Fibroblast of lung (primary cell): ENCODE measurements at regions not wholly inside any gene's neighbourhood (a gene's known extent, or its start where the extent isn't known, plus 50 kb on each side); places are given as distances from the start of the nearest gene placed in this dataset.

Source experiments
- DNase-seq, 2 donors: peaks; one replicate each; pipeline versions ENCODE4 v3.0.0 to v3.0.0-alpha.2; 2010; ENCODE audit warnings: low read depth in 2 of 2
- H2AFZ ChIP-seq: 2 replicates; pipeline ENCODE4 v1.5.1; 2012; ENCODE audit warnings: low read length, control low read depth, inconsistent platforms
- H3K27ac ChIP-seq: 2 replicates; pipeline ENCODE4 v1.5.1; 2011; ENCODE audit warnings: low read length, control low read depth; ENCODE audit not compliant: insufficient read depth
- H3K27me3 ChIP-seq: 2 replicates; pipeline ENCODE4 v1.5.1; 2011; ENCODE audit warnings: mild to moderate bottlenecking, low read length; ENCODE audit not compliant: control insufficient read depth, insufficient read depth
- H3K36me3 ChIP-seq: 2 replicates; pipeline ENCODE4 v1.5.1; 2011; ENCODE audit warnings: low read length; ENCODE audit not compliant: control insufficient read depth, insufficient read depth
- H3K4me1 ChIP-seq: 2 replicates; pipeline ENCODE4 v1.5.1; 2011; ENCODE audit warnings: low read length; ENCODE audit not compliant: control insufficient read depth, insufficient read depth; ENCODE audit errors: extremely low read depth
- H3K4me2 ChIP-seq: 2 replicates; pipeline ENCODE4 v1.5.1; 2011; ENCODE audit warnings: low read length, control low read depth; ENCODE audit not compliant: insufficient read depth; ENCODE audit errors: extremely low read depth
- H3K4me3 ChIP-seq, 4 experiments: fragments of 200-600 bp in 1 of 4; sonication (generic) in 1 of 4; replicated peaks in 1 of 4; 2 replicates each; pipeline ENCODE4 v1.5.1; 2011 to 2016; ENCODE audit warnings: low read length in 4 of 4, low read depth in 3 of 4, mild to moderate bottlenecking in 3 of 4, control low read depth in 2 of 4, inconsistent platforms in 1 of 4, mixed read lengths in 1 of 4; ENCODE audit not compliant: insufficient read depth in 1 of 4; ENCODE audit errors: control extremely low read depth in 1 of 4
- H3K79me2 ChIP-seq: 2 replicates; pipeline ENCODE4 v1.5.1; 2012; ENCODE audit warnings: mild to moderate bottlenecking, low read length, inconsistent platforms; ENCODE audit not compliant: control insufficient read depth, insufficient read depth
- H3K9ac ChIP-seq: 2 replicates; pipeline ENCODE4 v1.5.1; 2011; ENCODE audit warnings: mild to moderate bottlenecking, low read length, control low read depth; ENCODE audit not compliant: insufficient read depth
- H3K9me3 ChIP-seq: 2 replicates; pipeline ENCODE4 v1.5.1; 2012; ENCODE audit warnings: low read depth, low read length; ENCODE audit not compliant: control insufficient read depth, insufficient read depth
- H4K20me1 ChIP-seq: 2 replicates; pipeline ENCODE4 v1.5.1; 2011; ENCODE audit warnings: low read length; ENCODE audit not compliant: control insufficient read depth, insufficient read depth; ENCODE audit errors: extremely low read depth
- EZH2 ChIP-seq: IDR thresholded peaks from 2 replicates; pipeline ENCODE4 v1.5.1; 2012; ENCODE audit warnings: low read length, control low read depth, mild to moderate bottlenecking; ENCODE audit errors: missing control alignments
- TF ChIP-seq, protein P1 (sequence below), 2 donors: IDR thresholded peaks in 1 of 2; conservative IDR thresholded peaks in 1 of 2; 1 replicate in 1 of 2; 2 replicates in 1 of 2; pipeline ENCODE4 v1.5.1; 2011 to 2012; ENCODE audit warnings: low read length in 2 of 2, control low read depth in 1 of 2, inconsistent platforms in 1 of 2, low read depth in 1 of 2, mild to moderate bottlenecking in 1 of 2

DNA sequence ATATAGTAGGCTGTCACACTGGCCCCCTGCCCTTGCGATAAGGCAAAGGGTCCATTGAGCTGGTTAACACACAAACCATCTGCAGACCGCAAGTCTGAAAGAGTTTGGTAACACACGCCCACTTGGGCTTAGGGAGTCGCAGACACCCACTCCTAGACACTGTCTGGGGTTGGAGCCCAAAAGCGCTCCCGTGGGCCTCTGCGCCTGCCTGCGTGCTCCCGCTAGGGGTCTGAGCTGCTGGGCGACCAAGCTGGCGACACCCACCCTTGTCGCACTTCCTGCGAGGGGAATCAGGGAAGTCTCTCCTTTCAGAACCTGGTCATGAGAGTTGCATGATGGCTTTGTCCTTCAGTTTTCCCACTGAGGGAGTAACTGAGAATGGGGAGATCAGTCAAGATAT lies 653.0 kb downstream of the HTR1B start:
- H3K4me3 ChIP-seq: no peak overlapping the region
- H3K4me2 ChIP-seq: no peak overlapping the region
- DNase-seq: no peak
- no peak overlapping the region for H2AFZ ChIP-seq
- no peak overlapping the region for H3K27ac ChIP-seq
- no peaks in the 10 kb centered on the region for H3K36me3 ChIP-seq
- TF ChIP-seq EZH2: no peak
- TF ChIP-seq, protein P1, sequence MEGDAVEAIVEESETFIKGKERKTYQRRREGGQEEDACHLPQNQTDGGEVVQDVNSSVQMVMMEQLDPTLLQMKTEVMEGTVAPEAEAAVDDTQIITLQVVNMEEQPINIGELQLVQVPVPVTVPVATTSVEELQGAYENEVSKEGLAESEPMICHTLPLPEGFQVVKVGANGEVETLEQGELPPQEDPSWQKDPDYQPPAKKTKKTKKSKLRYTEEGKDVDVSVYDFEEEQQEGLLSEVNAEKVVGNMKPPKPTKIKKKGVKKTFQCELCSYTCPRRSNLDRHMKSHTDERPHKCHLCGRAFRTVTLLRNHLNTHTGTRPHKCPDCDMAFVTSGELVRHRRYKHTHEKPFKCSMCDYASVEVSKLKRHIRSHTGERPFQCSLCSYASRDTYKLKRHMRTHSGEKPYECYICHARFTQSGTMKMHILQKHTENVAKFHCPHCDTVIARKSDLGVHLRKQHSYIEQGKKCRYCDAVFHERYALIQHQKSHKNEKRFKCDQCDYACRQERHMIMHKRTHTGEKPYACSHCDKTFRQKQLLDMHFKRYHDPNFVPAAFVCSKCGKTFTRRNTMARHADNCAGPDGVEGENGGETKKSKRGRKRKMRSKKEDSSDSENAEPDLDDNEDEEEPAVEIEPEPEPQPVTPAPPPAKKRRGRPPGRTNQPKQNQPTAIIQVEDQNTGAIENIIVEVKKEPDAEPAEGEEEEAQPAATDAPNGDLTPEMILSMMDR (conservative IDR thresholded peaks at IDR 0.05 in 1 of 2, IDR thresholded peaks at IDR 0.05 in 1 of 2; ENCODE audit: low read depth in 1 of 2, low read length in 2 of 2): no peak
- no peaks in the 10 kb centered on the region for H3K27me3 ChIP-seq
- H3K9me3 ChIP-seq: no peaks in the 10 kb centered on the region
- H3K4me1 ChIP-seq: no peaks in the 10 kb centered on the region
- H3K9ac ChIP-seq: no peak overlapping the region
- no peaks in the 10 kb centered on the region for H3K79me2 ChIP-seq
- no peaks in the 10 kb centered on the region for H4K20me1 ChIP-seq

DNA sequence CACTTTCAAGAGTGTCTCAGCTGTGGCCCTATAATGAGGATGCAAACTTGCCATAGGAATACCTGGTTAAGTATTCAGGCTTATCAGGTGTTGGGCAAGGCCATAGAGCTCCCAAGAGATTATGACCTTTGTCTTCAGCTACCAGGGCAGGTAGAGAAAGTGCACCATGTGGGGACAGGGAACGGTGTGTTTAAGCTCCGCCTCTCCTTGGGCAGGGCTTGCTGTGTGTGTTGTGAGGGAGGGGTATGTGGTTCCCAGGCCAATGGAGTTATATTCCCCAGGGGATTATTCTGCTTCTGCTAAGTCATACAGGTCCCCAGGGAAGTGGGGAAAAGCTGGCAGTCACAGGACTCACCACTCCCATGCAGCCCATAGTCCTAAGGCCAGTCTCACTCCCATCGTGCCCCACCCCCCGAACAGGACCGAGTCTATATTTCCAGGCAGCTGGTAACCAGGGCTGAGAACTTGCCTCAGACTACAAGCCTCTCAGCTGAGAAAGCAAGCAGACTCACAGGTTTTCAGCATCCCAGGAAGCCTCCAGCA lies 660.2 kb downstream of the HTR1B start:
- no peaks in the 10 kb centered on the region for H3K79me2 ChIP-seq
- no peak overlapping the region for H3K9ac ChIP-seq
- H3K27me3 ChIP-seq: no peaks in the 10 kb centered on the region
- no peak overlapping the region for H3K4me2 ChIP-seq
- DNase-seq: no peak
- no peak overlapping the region for H3K4me3 ChIP-seq
- TF ChIP-seq EZH2: no peak
- TF ChIP-seq, protein P1 (conservative IDR thresholded peaks at IDR 0.05 in 1 of 2, IDR thresholded peaks at IDR 0.05 in 1 of 2; ENCODE audit: low read depth in 1 of 2, low read length in 2 of 2): no peak
- H3K27ac ChIP-seq: no peak overlapping the region
- H3K4me1 ChIP-seq: no peaks in the 10 kb centered on the region
- no peaks in the 10 kb centered on the region for H3K36me3 ChIP-seq
- H2AFZ ChIP-seq: no peak overlapping the region
- H3K9me3 ChIP-seq: no peaks in the 10 kb centered on the region
- no peaks in the 10 kb centered on the region for H4K20me1 ChIP-seq

- Histone ChIP-seq H3K27me3 (no peaks in the 10 kb centered on the region), H3K27ac (no peak overlapping the region), H3K9ac (no peak overlapping the region), H3K79me2 (no peaks in the 10 kb centered on the region), H3K4me2 (no peak overlapping the region), H2AFZ (no peak overlapping the region), H4K20me1 (no peaks in the 10 kb centered on the region), H3K4me3 (no peak overlapping the region), H3K4me1 (no peaks in the 10 kb centered on the region), H3K9me3 (no peaks in the 10 kb centered on the region), H3K36me3 (no peaks in the 10 kb centered on the region)
- DNase-seq: no peak
- TF ChIP-seq, protein P1 (conservative IDR thresholded peaks at IDR 0.05 in 1 of 2, IDR thresholded peaks at IDR 0.05 in 1 of 2; ENCODE audit: low read depth in 1 of 2, low read length in 2 of 2): no peak
- no peak for TF ChIP-seq EZH2
Measured at GRCh38 chr6:76792394-76792793, 670.9 kb downstream of the HTR1B start.
